ENCODE measurements at regions not wholly inside any gene's neighbourhood (a gene's known extent, or its start where the extent isn't known, plus 50 kb on each side); places are given as distances from the start of the nearest gene placed in this dataset.

- Histone ChIP-seq H3K27ac (ENCODE audit: low read length) (no peak overlapping the region), H3K36me3 (ENCODE audit: insufficient read depth, low read length) (no peaks in the 10 kb centered on the region), H4K20me1 (ENCODE audit: insufficient read depth) (no peaks in the 10 kb centered on the region), H3K4me3 (ENCODE audit: low read length) (no peak overlapping the region), H3K9me2 (ENCODE audit: insufficient read depth, low read length) (no peaks in the 10 kb centered on the region), H3K79me2 (replicated peaks; ENCODE audit: insufficient read depth, low read length) (no peaks in the 10 kb centered on the region), H3K4me2 (ENCODE audit: low read length) (no peak overlapping the region), H3F3A (ENCODE audit: insufficient read depth, low read length, poor library complexity, severe bottlenecking) (no peaks in the 10 kb centered on the region), H3K9me3 (ENCODE audit: low read length) (no peaks in the 10 kb centered on the region), H2AFZ (ENCODE audit: low read depth, low read length) (no peak overlapping the region), H3K9ac (ENCODE audit: low read length) (no peak overlapping the region), H3K27me3 (ENCODE audit: insufficient read depth, low read depth, low read length) (no peaks in the 10 kb centered on the region)
- TF ChIP-seq EZH2 (IDR thresholded peaks at IDR 0.05; ENCODE audit: borderline replicate concordance, insufficient read depth, low read length, poor library complexity, severe bottlenecking): no peak
- TF ChIP-seq SMC3 (conservative IDR thresholded peaks at IDR 0.05; ENCODE audit: poor library complexity): no peak
- no peak for TF ChIP-seq REST (IDR thresholded peaks at IDR 0.05; ENCODE audit: borderline replicate concordance)
- TF ChIP-seq TAF1 (IDR thresholded peaks at IDR 0.05; ENCODE audit: low read depth): no peak
- no peak for TF ChIP-seq CTCF (IDR thresholded peaks at IDR 0.05; ENCODE audit: poor library complexity, severe bottlenecking)
- no peak for TF ChIP-seq EP300 (conservative IDR thresholded peaks at IDR 0.05; ENCODE audit: poor library complexity, severe bottlenecking)
- no peak for TF ChIP-seq RAD21 (conservative IDR thresholded peaks at IDR 0.05)
Observed at GRCh38 chr11:42043312-42043711, 583.9 kb upstream of the LRRC4C start.

GRCh38 chr11:42047637-42048555 is 588.4 kb upstream of the LRRC4C start:
- Histone ChIP-seq H3K9me3 (ENCODE audit: low read length) (no peaks in the 10 kb centered on the region), H4K20me1 (ENCODE audit: insufficient read depth) (no peaks in the 10 kb centered on the region), H3K27me3 (ENCODE audit: insufficient read depth, low read depth, low read length) (no peaks in the 10 kb centered on the region), H3K79me2 (replicated peaks; ENCODE audit: insufficient read depth, low read length) (no peaks in the 10 kb centered on the region), H3K9me2 (ENCODE audit: insufficient read depth, low read length) (no peaks in the 10 kb centered on the region), H3K4me2 (ENCODE audit: low read length) (no peak overlapping the region), H2AFZ (ENCODE audit: low read depth, low read length) (no peak overlapping the region), H3K36me3 (ENCODE audit: insufficient read depth, low read length) (no peaks in the 10 kb centered on the region), H3K4me3 (ENCODE audit: low read length) (no peak overlapping the region), H3K9ac (ENCODE audit: low read length) (no peak overlapping the region), H3K27ac (ENCODE audit: low read length) (no peak overlapping the region), H3F3A (ENCODE audit: insufficient read depth, low read length, poor library complexity, severe bottlenecking) (no peaks in the 10 kb centered on the region)
- TF ChIP-seq SMC3 (conservative IDR thresholded peaks at IDR 0.05; ENCODE audit: poor library complexity) (no peak), CTCF (IDR thresholded peaks at IDR 0.05; ENCODE audit: poor library complexity, severe bottlenecking) (no peak), MXI1 (conservative IDR thresholded peaks at IDR 0.05; ENCODE audit: poor library complexity, severe bottlenecking) (no peak), EP300 (conservative IDR thresholded peaks at IDR 0.05; ENCODE audit: poor library complexity, severe bottlenecking) (no peak), REST (IDR thresholded peaks at IDR 0.05; ENCODE audit: borderline replicate concordance) (no peak), EZH2 (IDR thresholded peaks at IDR 0.05; ENCODE audit: borderline replicate concordance, insufficient read depth, low read length, poor library complexity, severe bottlenecking) (no peak), RAD21 (conservative IDR thresholded peaks at IDR 0.05) (no peak), TAF1 (IDR thresholded peaks at IDR 0.05; ENCODE audit: low read depth) (no peak), POLR2AphosphoS5 (IDR thresholded peaks at IDR 0.05) (no peak)
